HepG2 (cell line): ENCODE measurements at regions not wholly inside any gene's neighbourhood (a gene's known extent, or its start where the extent isn't known, plus 50 kb on each side); places are given as distances from the start of the nearest gene placed in this dataset.

ENCODE experiments used
- ATAC-seq: fragments of 200-7000 bp; cut with Tn5 transposase; 3 replicates; pipeline ENCODE4 v1.9.1; 2020; ENCODE audit warnings: mild to moderate bottlenecking, moderate library complexity
- BruUV-seq: library from RNA; stranded (reverse); fragments of 400-500 nt; replicated peaks from 2 replicates; lab custom pipeline; 2021; lab: Mats Ljungman, UMichigan
- CTCF ChIA-PET: fragments of 300-600 bp; formaldehyde crosslinking; extraction: SDS; loops from one replicate; lab custom pipeline; 2021; ENCODE audit warnings: low total read pairs, inconsistent platforms, low intra/inter-chr PET ratio; lab: Yijun Ruan, JAX
- POLR2A ChIA-PET: fragments of 350-600 bp; sonication (Branson Sonifier 250); formaldehyde crosslinking; loops from one replicate; lab custom pipeline; 2020; ENCODE audit warnings: antibody characterized with exemption, inconsistent platforms; lab: Yijun Ruan, JAX
- DNase-seq: peaks from one replicate; pipeline ENCODE4 v3.0.0-alpha.2; 2015; ENCODE audit warnings: low spot score
- FAIRE-seq: peaks from 3 replicates; lab custom pipeline; 2011; peaks lifted over from hg19 to GRCh38; lab: Jason Lieb, UNC
- H2AFZ ChIP-seq: one replicate; pipeline ENCODE4 v1.6.1; 2011; ENCODE audit warnings: low read length, inconsistent platforms
- H3K27ac ChIP-seq: fragments of 300-600 bp; 3 replicates; pipeline ENCODE4 v1.8.0; 2011; ENCODE audit warnings: mixed run types, mild to moderate bottlenecking, mixed read lengths, low read length, inconsistent platforms; ENCODE audit not compliant: insufficient read depth; ENCODE audit errors: extremely low read length
- H3K27me3 ChIP-seq, 2 experiments: fragments of 200-600 bp in 1 of 2; 2 replicates in 1 of 2; 3 replicates in 1 of 2; pipeline versions ENCODE4 v1.6.0 to v1.8.0; 2011; ENCODE audit warnings: low read length in 2 of 2, mild to moderate bottlenecking in 2 of 2, moderate library complexity in 2 of 2, inconsistent platforms in 1 of 2; ENCODE audit not compliant: insufficient read depth in 2 of 2, control insufficient read depth in 1 of 2
- H3K36me3 ChIP-seq, 2 experiments: fragments of 200-600 bp in 1 of 2; replicated peaks in 1 of 2; 2 replicates in 1 of 2; 3 replicates in 1 of 2; pipeline versions ENCODE4 v1.5.1 to v1.8.0; 2011; ENCODE audit warnings: low read length in 2 of 2, inconsistent platforms in 1 of 2; ENCODE audit not compliant: insufficient read depth in 2 of 2, control insufficient read depth in 1 of 2
- H3K4me1 ChIP-seq: 2 replicates; pipeline ENCODE4 v1.5.1; 2012; ENCODE audit warnings: low read length, inconsistent platforms; ENCODE audit not compliant: insufficient read depth
- H3K4me2 ChIP-seq: 2 replicates; pipeline ENCODE4 v1.6.0; 2011; ENCODE audit warnings: low read depth, low read length, inconsistent platforms
- H3K4me3 ChIP-seq, 3 experiments: fragments of 200-600 bp in 1 of 3; sonication (generic), shearing (Covaris generic) in 1 of 3; replicated peaks in 1 of 3; 2 replicates each; pipeline ENCODE4 v1.5.1; 2011 to 2016; ENCODE audit warnings: low read length in 3 of 3, inconsistent platforms in 2 of 3, low read depth in 2 of 3, mild to moderate bottlenecking in 2 of 3, control low read depth in 1 of 3, mixed read lengths in 1 of 3; ENCODE audit not compliant: insufficient read depth in 1 of 3
- H3K79me2 ChIP-seq: one replicate; pipeline ENCODE4 v1.6.1; 2011; ENCODE audit warnings: low read length, inconsistent platforms; ENCODE audit not compliant: insufficient read depth
- H3K9ac ChIP-seq: 2 replicates; pipeline ENCODE4 v1.6.0; 2011; ENCODE audit warnings: mild to moderate bottlenecking, low read depth, low read length, inconsistent platforms; ENCODE audit not compliant: insufficient read depth
- H3K9me3 ChIP-seq: 2 replicates; pipeline ENCODE4 v1.5.1; 2012; ENCODE audit warnings: mild to moderate bottlenecking, low read length
- H4K20me1 ChIP-seq: 2 replicates; pipeline ENCODE4 v1.6.0; 2011; ENCODE audit warnings: inconsistent platforms, mild to moderate bottlenecking, low read length, moderate library complexity; ENCODE audit not compliant: insufficient read depth
- ADNP ChIP-seq: sonication (generic); formaldehyde crosslinking; IDR thresholded peaks from 2 replicates; pipeline ENCODE4 v1.4.0; 2020; ENCODE audit warnings: missing genetic modification reagents
- CERS6 ChIP-seq: sonication (generic); formaldehyde crosslinking; IDR thresholded peaks from 2 replicates; pipeline ENCODE4 v1.5.0; 2020; ENCODE audit warnings: missing genetic modification reagents
- FOSL1 ChIP-seq: sonication (generic); formaldehyde crosslinking; IDR thresholded peaks from 2 replicates; pipeline ENCODE4 v1.9.0; 2021; ENCODE audit warnings: missing genetic modification reagents, borderline replicate concordance
- JUN ChIP-seq: sonication (generic); formaldehyde crosslinking; IDR thresholded peaks from 2 replicates; pipeline ENCODE4 v1.4.0; 2020; ENCODE audit warnings: mild to moderate bottlenecking, missing genetic modification reagents
- MEIS2 ChIP-seq: sonication (generic); formaldehyde crosslinking; IDR thresholded peaks from 2 replicates; pipeline ENCODE4 v1.9.0; 2021; ENCODE audit warnings: mild to moderate bottlenecking, missing genetic modification reagents
- ZFX ChIP-seq: sonication (generic); formaldehyde crosslinking; IDR thresholded peaks from 2 replicates; pipeline ENCODE4 v1.4.0; 2020; ENCODE audit warnings: mild to moderate bottlenecking, low read depth, missing genetic modification reagents, moderate library complexity
- ZNF101 ChIP-seq: sonication (generic); formaldehyde crosslinking; IDR thresholded peaks from 2 replicates; pipeline ENCODE4 v1.4.0; 2020; ENCODE audit warnings: mild to moderate bottlenecking, low read depth, missing genetic modification reagents, borderline replicate concordance
- ZNF609 ChIP-seq: sonication (generic); formaldehyde crosslinking; IDR thresholded peaks from 2 replicates; pipeline ENCODE4 v1.4.0; 2020; ENCODE audit warnings: mild to moderate bottlenecking, missing genetic modification reagents, borderline replicate concordance
- WGBS: methylation state at CpG from one replicate; pipeline ENCODE4 v1.1.6; 2017; ENCODE audit warnings: low lambda C conversion rate; 5-methylcytosine and 5-hydroxymethylcytosine counted together
- in situ Hi-C: cut with HindIII; loops from 2 replicates; pipeline ENCODE4 v1.10.0; 2017; ENCODE audit warnings: low pct_unique_long_range_greater_than_20kb; ENCODE audit not compliant: extremely low pct_ligation_motif_present
- intact Hi-C: fragments of 100-400 bp; cut with micrococcal nuclease; formaldehyde crosslinking; loops from one replicate; pipeline ENCODE4 v1.10.0; 2022; ENCODE audit not compliant: unreplicated experiment

GRCh38 chr4:153131596-153131995 is 72.6 kb upstream of the TRIM2 start (continued):
- TF ChIP-seq ZNF609 (CRISPR knock-in tag) (no peak), ADNP (CRISPR knock-in tag) (no peak), CERS6 (no peak)

GRCh38 chr4:153137159-153137558 is 67.1 kb upstream of the TRIM2 start:
- Histone ChIP-seq H2AFZ (no peak overlapping the region), H4K20me1 (no peaks in the 10 kb centered on the region), H3K27me3 (0 out of 5 replicates have a peak, but pooled peaks cover 0 to 2% of the 10 kb centered on the region in 2 experiments), H3K36me3 (no peaks in the 10 kb centered on the region), H3K79me2 (no peaks in the 10 kb centered on the region), H3K9me3 (no peaks in the 10 kb centered on the region), H3K4me1 (peaks cover 14% of the 10 kb centered on the region), H3K4me3 (no peak overlapping the region), H3K9ac (no peak overlapping the region), H3K27ac (no peak overlapping the region), H3K4me2 (no peak overlapping the region)
- TF ChIP-seq MEIS2 (CRISPR knock-in tag) (no peak), ZNF101 (CRISPR knock-in tag) (no peak), JUN (CRISPR knock-in tag) (no peak), ZFX (CRISPR knock-in tag) (no peak), FOSL1 (CRISPR knock-in tag) (no peak)
- intact Hi-C loops (no loop called here), in situ Hi-C loops (no loop called here)
- ChIA-PET CTCF (no interaction called here), POLR2A (no interaction called here)
- no peak for FAIRE-seq
- ATAC-seq: no peak
- WGBS: 75% methylated on average over 6 of the region's 6 CpGs
- BruUV-seq: no TSS peak
- no peak for DNase-seq
